Kasumi-1 (cell line): ENCODE measurements at regions not wholly inside any gene's neighbourhood (a gene's known extent, or its start where the extent isn't known, plus 50 kb on each side); places are given as distances from the start of the nearest gene placed in this dataset.

Experiments used
- DNase-seq, 2 experiments: peaks; one replicate each; lab custom pipeline; 2025; lab: John Stamatoyannopoulos, UW

DNA sequence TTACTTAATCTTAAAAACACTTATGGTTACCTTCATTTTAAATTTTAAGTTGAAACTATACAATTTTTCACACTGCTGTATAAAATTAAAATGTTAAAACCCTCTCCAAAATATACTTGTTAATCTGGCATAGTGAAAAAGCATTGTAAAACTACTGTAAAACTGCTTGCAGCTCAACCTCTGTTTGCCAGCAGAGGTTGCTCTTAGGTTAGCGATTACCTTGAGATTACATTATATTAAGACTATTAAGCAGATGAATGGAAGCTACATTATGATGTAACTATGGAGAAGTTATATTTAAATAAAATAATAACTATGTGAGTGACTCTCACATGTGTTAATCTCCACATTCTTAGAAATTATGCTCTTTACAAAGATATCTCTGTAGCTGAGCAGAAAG, 143.6 kb upstream of the SLITRK3 start:
- peak; percentile 25 to 33 for DNase-seq

DNA sequence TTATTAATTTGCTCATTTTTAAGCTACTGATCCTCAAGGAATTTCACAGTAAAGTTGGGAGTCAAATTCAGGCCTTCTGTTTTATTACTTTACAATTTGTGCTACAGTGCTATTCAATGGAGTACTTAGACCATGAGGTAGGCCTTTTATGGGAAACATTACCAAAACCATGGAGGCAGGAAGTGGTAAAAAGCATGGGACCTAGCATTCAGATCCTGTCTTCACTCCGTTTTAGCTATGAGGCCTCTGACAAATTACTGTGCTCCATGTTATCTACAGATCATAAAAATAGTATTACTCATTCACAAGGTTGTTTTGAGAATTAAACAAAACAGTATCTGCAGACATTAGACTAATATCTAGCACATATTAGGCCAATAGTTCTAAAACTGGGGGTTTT, 140.6 kb upstream of the SLITRK3 start:
- no peak for DNase-seq
